HEK293T (cell line): ENCODE measurements at regions not wholly inside any gene's neighbourhood (a gene's known extent, or its start where the extent isn't known, plus 50 kb on each side); places are given as distances from the start of the nearest gene placed in this dataset.

ENCODE experiments used
- CTCF ChIA-PET: fragments of 350-600 bp; formaldehyde crosslinking; extraction: SDS; loops from one replicate; lab custom pipeline; 2021; ENCODE audit warnings: antibody characterized with exemption, inconsistent platforms; lab: Yijun Ruan, JAX
- POLR2A ChIA-PET: fragments of 350-600 bp; formaldehyde crosslinking; extraction: SDS; loops from one replicate; lab custom pipeline; 2020; ENCODE audit warnings: antibody characterized with exemption, inconsistent platforms; lab: Yijun Ruan, JAX
- DNase-seq: peaks from one replicate; pipeline ENCODE4 v3.0.0; 2012; ENCODE audit warnings: mixed read lengths; ENCODE audit errors: extremely low spot score
- ARNT ChIP-seq: fragments of 450-650 bp; IDR thresholded peaks from 2 replicates; pipeline ENCODE4 v1.6.1; 2017; ENCODE audit warnings: mild to moderate bottlenecking
- BHLHE40 ChIP-seq: fragments of 450-650 bp; IDR thresholded peaks from 2 replicates; pipeline ENCODE4 v1.6.1; 2016; ENCODE audit warnings: mild to moderate bottlenecking, moderate library complexity, borderline replicate concordance
- CTBP1 ChIP-seq: fragments of 450-650 bp; IDR thresholded peaks from 2 replicates; pipeline ENCODE4 v1.6.1; 2016; ENCODE audit warnings: borderline replicate concordance
- ELF4 ChIP-seq: fragments of 450-650 bp; IDR thresholded peaks from 2 replicates; pipeline ENCODE4 v1.6.1; 2017; ENCODE audit warnings: antibody characterized with exemption
- FOXA1 ChIP-seq: fragments of 450-650 bp; IDR thresholded peaks from 2 replicates; pipeline ENCODE4 v1.6.1; 2016; ENCODE audit warnings: mild to moderate bottlenecking
- FOXK2 ChIP-seq: fragments of 450-650 bp; IDR thresholded peaks from 2 replicates; pipeline ENCODE4 v1.6.1; 2016; ENCODE audit warnings: mild to moderate bottlenecking
- FOXM1 ChIP-seq: fragments of 450-650 bp; IDR thresholded peaks from 2 replicates; pipeline ENCODE4 v1.6.1; 2017; ENCODE audit warnings: mild to moderate bottlenecking, borderline replicate concordance
- HDGF ChIP-seq: fragments of 450-650 bp; IDR thresholded peaks from 2 replicates; pipeline ENCODE4 v1.6.1; 2017; ENCODE audit warnings: antibody characterized with exemption, borderline replicate concordance
- L3MBTL2 ChIP-seq: fragments of 450-650 bp; conservative IDR thresholded peaks from 2 replicates; pipeline ENCODE4 v1.6.1; 2016; ENCODE audit warnings: mild to moderate bottlenecking
- LEF1 ChIP-seq: fragments of 450-650 bp; IDR thresholded peaks from 2 replicates; pipeline ENCODE4 v1.6.1; 2017; ENCODE audit warnings: mild to moderate bottlenecking, borderline replicate concordance
- NFRKB ChIP-seq: fragments of 450-650 bp; IDR thresholded peaks from 2 replicates; pipeline ENCODE4 v1.6.1; 2016; ENCODE audit warnings: mild to moderate bottlenecking, moderate library complexity
- PKNOX1 ChIP-seq: fragments of 450-650 bp; IDR thresholded peaks from 2 replicates; pipeline ENCODE4 v1.6.1; 2016
- SP1 ChIP-seq: fragments of 450-650 bp; IDR thresholded peaks from 2 replicates; pipeline ENCODE4 v1.6.1; 2017
- SUZ12 ChIP-seq: fragments of 450-650 bp; IDR thresholded peaks from 2 replicates; pipeline ENCODE4 v1.6.1; 2016; ENCODE audit warnings: mild to moderate bottlenecking
- TARDBP ChIP-seq: fragments of 450-650 bp; IDR thresholded peaks from 2 replicates; pipeline ENCODE4 v1.6.1; 2016
- ZNF384 ChIP-seq: fragments of 450-650 bp; IDR thresholded peaks from 2 replicates; pipeline ENCODE4 v1.6.1; 2016

- DNase-seq: no peak
- POLR2A ChIA-PET: no interaction called here
These were observed 1007.8 kb downstream of the REEP3 start for GRCh38 chr10:64529003-64529350.

GRCh38 chr10:64534616-64535015 is 1013.4 kb downstream of the REEP3 start:
- ChIA-PET POLR2A (no interaction called here), CTCF (no interaction called here)
- DNase-seq: no peak
- TF ChIP-seq ARNT: no peak
- TF ChIP-seq FOXM1: no peak
- no peak for TF ChIP-seq ZNF384
- no peak for TF ChIP-seq L3MBTL2
- no peak for TF ChIP-seq LEF1
- TF ChIP-seq FOXK2: no peak
- TF ChIP-seq SP1: no peak
- TF ChIP-seq HDGF: no peak
- TF ChIP-seq TARDBP: no peak
- TF ChIP-seq SUZ12: no peak
- TF ChIP-seq CTBP1: no peak
- no peak for TF ChIP-seq FOXA1
- TF ChIP-seq ELF4: no peak
- no peak for TF ChIP-seq PKNOX1
- no peak for TF ChIP-seq BHLHE40
- no peak for TF ChIP-seq NFRKB

More at GRCh38 chr10:64529003-64529350, 1007.8 kb downstream of the REEP3 start:
- CTCF ChIA-PET: no interaction called here
- no peak for TF ChIP-seq SUZ12
- no peak for TF ChIP-seq L3MBTL2
- no peak for TF ChIP-seq ELF4
- no peak for TF ChIP-seq BHLHE40
- TF ChIP-seq PKNOX1: no peak
- TF ChIP-seq FOXA1: no peak
- no peak for TF ChIP-seq LEF1
- TF ChIP-seq TARDBP: no peak

- no peak for DNase-seq
- ChIA-PET POLR2A (no interaction called here), CTCF (no interaction called here)
- TF ChIP-seq SUZ12: no peak
- TF ChIP-seq L3MBTL2: no peak
- TF ChIP-seq CTBP1: no peak
- TF ChIP-seq SP1: no peak
- no peak for TF ChIP-seq ARNT
These were observed 1014.1 kb downstream of the REEP3 start for GRCh38 chr10:64535131-64535867.

- POLR2A ChIA-PET: no interaction called here
- CTCF ChIA-PET: no interaction called here
- no peak for TF ChIP-seq ELF4
- TF ChIP-seq SUZ12: no peak
- TF ChIP-seq CTBP1: no peak
- TF ChIP-seq ARNT: no peak
- no peak for TF ChIP-seq L3MBTL2
- TF ChIP-seq LEF1: no peak
- TF ChIP-seq SP1: no peak
- no peak for TF ChIP-seq TARDBP
- TF ChIP-seq BHLHE40: no peak
- no peak for TF ChIP-seq PKNOX1
- TF ChIP-seq HDGF: no peak
These were observed 1015.9 kb downstream of the REEP3 start for GRCh38 chr10:64537112-64537511.

GRCh38 chr10:64537928-64538327 is 1016.7 kb downstream of the REEP3 start:
- CTCF ChIA-PET: no interaction called here
- DNase-seq: no peak
- TF ChIP-seq SP1: no peak
- TF ChIP-seq ZNF384: no peak
- TF ChIP-seq CTBP1: no peak
- TF ChIP-seq ELF4: no peak
- no peak for TF ChIP-seq LEF1
- TF ChIP-seq HDGF: no peak
- no peak for TF ChIP-seq PKNOX1
- TF ChIP-seq NFRKB: no peak
- TF ChIP-seq FOXK2: no peak
- no peak for TF ChIP-seq BHLHE40
- TF ChIP-seq L3MBTL2: no peak
- no peak for TF ChIP-seq FOXM1
- no peak for TF ChIP-seq TARDBP
- no peak for TF ChIP-seq SUZ12
- no peak for TF ChIP-seq ARNT
- no peak for TF ChIP-seq FOXA1
- POLR2A ChIA-PET: no interaction called here

More at GRCh38 chr10:64537112-64537511, 1015.9 kb downstream of the REEP3 start:
- DNase-seq: no peak

GRCh38 chr10:64546073-64546472 is 1024.9 kb downstream of the REEP3 start:
- no peak for TF ChIP-seq TARDBP
- TF ChIP-seq FOXK2: no peak
- TF ChIP-seq L3MBTL2: no peak
- no peak for TF ChIP-seq CTBP1
- TF ChIP-seq ARNT: no peak
- TF ChIP-seq SUZ12: no peak
- TF ChIP-seq FOXM1: no peak
- TF ChIP-seq PKNOX1: no peak
- no peak for TF ChIP-seq BHLHE40
- no peak for TF ChIP-seq LEF1
- no peak for TF ChIP-seq ELF4
- no peak for TF ChIP-seq HDGF
- no peak for TF ChIP-seq SP1
- TF ChIP-seq FOXA1: no peak
- TF ChIP-seq NFRKB: no peak
- DNase-seq: no peak
- ChIA-PET POLR2A (no interaction called here), CTCF (interaction anchor here (0.6 kb wide), 1 partner anchor 50 kb away, joined by 3 read pairs; no protein-coding TSS in a partner anchor)
